SU-DHL-6 (cell line): ENCODE measurements at regions not wholly inside any gene's neighbourhood (a gene's known extent, or its start where the extent isn't known, plus 50 kb on each side); places are given as distances from the start of the nearest gene placed in this dataset.

Source experiments
- H2AFZ ChIP-seq: fragments of 200-600 bp; sonication (generic); 2 replicates; pipeline ENCODE4 v1.6.1; 2014; ENCODE audit warnings: low read depth, mild to moderate bottlenecking, moderate library complexity, mixed read lengths, antibody characterized with exemption, low read length; ENCODE audit not compliant: severe bottlenecking
- H3F3A ChIP-seq: fragments of 200-600 bp; shearing (Covaris generic); 2 replicates; pipeline ENCODE4 v1.6.0; 2016; ENCODE audit warnings: antibody characterized with exemption, mild to moderate bottlenecking; ENCODE audit not compliant: insufficient read depth
- H3K27ac ChIP-seq: fragments of 200-600 bp; sonication (generic); 2 replicates; pipeline ENCODE4 v1.5.1; 2016; ENCODE audit warnings: low read depth, mild to moderate bottlenecking, low read length, moderate library complexity, mixed read lengths
- H3K27me3 ChIP-seq: fragments of 200-600 bp; sonication (generic), shearing (Covaris generic); 2 replicates; pipeline ENCODE4 v1.6.0; 2014; ENCODE audit warnings: mild to moderate bottlenecking, low read length
- H3K36me3 ChIP-seq: fragments of 200-600 bp; sonication (generic); 2 replicates; pipeline ENCODE4 v1.6.1; 2014; ENCODE audit warnings: mild to moderate bottlenecking, low read length, mixed read lengths
- H3K4me2 ChIP-seq: fragments of 300-600, 200-600 bp; shearing (Covaris generic), sonication (generic); 2 replicates; pipeline ENCODE4 v1.6.0; 2014; ENCODE audit warnings: low read length, low read depth, mild to moderate bottlenecking; ENCODE audit not compliant: poor library complexity, severe bottlenecking
- H3K4me3 ChIP-seq: fragments of 200-600 bp; sonication (generic); 2 replicates; pipeline ENCODE4 v1.5.1; 2014; ENCODE audit warnings: antibody characterized with exemption, low read length, mild to moderate bottlenecking, mixed read lengths; ENCODE audit not compliant: insufficient read depth, poor library complexity, severe bottlenecking
- H3K79me2 ChIP-seq: fragments of 200-600 bp; sonication (generic); 2 replicates; pipeline ENCODE4 v1.6.1; 2014; ENCODE audit warnings: mild to moderate bottlenecking, low read length, moderate library complexity; ENCODE audit not compliant: insufficient read depth
- H3K9ac ChIP-seq: fragments of 200-600 bp; sonication (generic); 2 replicates; pipeline ENCODE4 v1.7.0; 2014; ENCODE audit warnings: mild to moderate bottlenecking, low read length
- H3K9me2 ChIP-seq: fragments of 200-600 bp; sonication (generic); replicated peaks from 2 replicates; pipeline ENCODE4 v1.6.1; 2014; ENCODE audit warnings: low read length; ENCODE audit not compliant: insufficient read depth
- H3K9me3 ChIP-seq: fragments of 200-600 bp; sonication (generic); 2 replicates; pipeline ENCODE4 v1.6.1; 2014; ENCODE audit warnings: low read length, mixed read lengths; ENCODE audit not compliant: insufficient read depth
- H4K20me1 ChIP-seq: fragments of 200-600 bp; sonication (generic); 2 replicates; pipeline ENCODE4 v1.6.1; 2014; ENCODE audit warnings: low read depth, mild to moderate bottlenecking, antibody characterized with exemption, low read length, moderate library complexity, mixed read lengths
- EZH2phosphoT487 ChIP-seq: fragments of 200-600 bp; sonication (generic), shearing (Covaris generic); conservative IDR thresholded peaks from 2 replicates; pipeline ENCODE4 v1.6.1; 2018; ENCODE audit warnings: mild to moderate bottlenecking, antibody characterized with exemption, low read length, moderate library complexity, mixed read lengths
- TF ChIP-seq, protein P1 (sequence below): fragments of 200-600 bp; sonication (generic); IDR thresholded peaks from one replicate; pipeline ENCODE4 v1.5.1; 2017; ENCODE audit warnings: antibody characterized with exemption, mild to moderate bottlenecking, low read length, moderate library complexity; ENCODE audit not compliant: insufficient read depth, poor library complexity, severe bottlenecking

DNA sequence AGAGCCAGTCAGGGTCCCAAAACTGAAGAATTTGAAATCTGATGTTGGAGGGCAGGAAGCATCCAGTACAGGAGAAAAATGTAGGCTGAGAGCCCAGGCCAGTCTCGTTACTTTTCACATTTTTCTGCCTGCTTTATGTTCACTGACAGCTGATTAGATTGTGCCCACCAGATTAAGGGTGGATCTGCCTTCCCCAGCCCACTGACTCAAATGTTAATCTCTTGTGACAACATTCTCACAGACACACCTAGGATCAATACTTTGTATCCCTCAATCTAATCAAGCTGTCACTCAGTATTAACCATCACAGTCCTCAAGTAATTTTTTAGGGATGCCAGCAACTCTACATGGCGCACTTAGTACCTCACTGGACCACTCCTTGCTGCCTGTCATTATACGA is 1345.3 kb downstream of the FAM181B start:
- no peak overlapping the region for H3K9ac ChIP-seq
- no peak overlapping the region for H2AFZ ChIP-seq
- no peaks in the 10 kb centered on the region for H3K9me3 ChIP-seq
- no peak overlapping the region for H3K27ac ChIP-seq
- no peak overlapping the region for H3K4me2 ChIP-seq
- no peak overlapping the region for H3K4me3 ChIP-seq
- no peaks in the 10 kb centered on the region for H3K9me2 ChIP-seq
- no peaks in the 10 kb centered on the region for H3K36me3 ChIP-seq
- no peaks in the 10 kb centered on the region for H3K27me3 ChIP-seq
- no peaks in the 10 kb centered on the region for H4K20me1 ChIP-seq
- TF ChIP-seq EZH2phosphoT487 = no peak
- TF ChIP-seq, protein P1, sequence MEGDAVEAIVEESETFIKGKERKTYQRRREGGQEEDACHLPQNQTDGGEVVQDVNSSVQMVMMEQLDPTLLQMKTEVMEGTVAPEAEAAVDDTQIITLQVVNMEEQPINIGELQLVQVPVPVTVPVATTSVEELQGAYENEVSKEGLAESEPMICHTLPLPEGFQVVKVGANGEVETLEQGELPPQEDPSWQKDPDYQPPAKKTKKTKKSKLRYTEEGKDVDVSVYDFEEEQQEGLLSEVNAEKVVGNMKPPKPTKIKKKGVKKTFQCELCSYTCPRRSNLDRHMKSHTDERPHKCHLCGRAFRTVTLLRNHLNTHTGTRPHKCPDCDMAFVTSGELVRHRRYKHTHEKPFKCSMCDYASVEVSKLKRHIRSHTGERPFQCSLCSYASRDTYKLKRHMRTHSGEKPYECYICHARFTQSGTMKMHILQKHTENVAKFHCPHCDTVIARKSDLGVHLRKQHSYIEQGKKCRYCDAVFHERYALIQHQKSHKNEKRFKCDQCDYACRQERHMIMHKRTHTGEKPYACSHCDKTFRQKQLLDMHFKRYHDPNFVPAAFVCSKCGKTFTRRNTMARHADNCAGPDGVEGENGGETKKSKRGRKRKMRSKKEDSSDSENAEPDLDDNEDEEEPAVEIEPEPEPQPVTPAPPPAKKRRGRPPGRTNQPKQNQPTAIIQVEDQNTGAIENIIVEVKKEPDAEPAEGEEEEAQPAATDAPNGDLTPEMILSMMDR = no peak
- no peaks in the 10 kb centered on the region for H3F3A ChIP-seq
- no peaks in the 10 kb centered on the region for H3K79me2 ChIP-seq

DNA sequence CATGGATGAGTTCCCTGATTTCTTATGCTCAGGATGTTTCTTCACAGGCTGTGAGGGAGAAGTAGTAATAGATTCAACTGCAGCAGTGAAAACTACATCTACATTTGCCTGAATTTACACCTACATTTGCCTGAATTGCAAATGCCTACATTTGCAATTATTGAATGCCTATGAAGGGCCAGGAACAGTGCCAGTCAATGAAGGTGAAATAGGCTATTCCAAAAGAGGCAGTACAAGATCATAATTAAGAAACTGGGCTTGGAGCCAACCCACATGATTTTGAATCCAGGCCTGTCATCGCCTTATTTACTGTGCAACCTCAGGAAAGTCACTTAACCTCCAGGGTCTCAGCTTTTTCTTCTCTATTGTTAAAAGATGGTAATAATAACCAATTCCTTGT is 1353.3 kb downstream of the FAM181B start:
- Histone ChIP-seq H4K20me1 (no peaks in the 10 kb centered on the region), H3K4me3 (no peak overlapping the region), H3K27me3 (no peaks in the 10 kb centered on the region), H2AFZ (no peak overlapping the region), H3K36me3 (no peaks in the 10 kb centered on the region), H3K27ac (no peak overlapping the region), H3K79me2 (no peaks in the 10 kb centered on the region), H3F3A (no peaks in the 10 kb centered on the region), H3K4me2 (no peak overlapping the region), H3K9me2 (no peaks in the 10 kb centered on the region), H3K9ac (no peak overlapping the region), H3K9me3 (no peaks in the 10 kb centered on the region)
- TF ChIP-seq, protein P1 = no peak
- TF ChIP-seq EZH2phosphoT487 = no peak

DNA sequence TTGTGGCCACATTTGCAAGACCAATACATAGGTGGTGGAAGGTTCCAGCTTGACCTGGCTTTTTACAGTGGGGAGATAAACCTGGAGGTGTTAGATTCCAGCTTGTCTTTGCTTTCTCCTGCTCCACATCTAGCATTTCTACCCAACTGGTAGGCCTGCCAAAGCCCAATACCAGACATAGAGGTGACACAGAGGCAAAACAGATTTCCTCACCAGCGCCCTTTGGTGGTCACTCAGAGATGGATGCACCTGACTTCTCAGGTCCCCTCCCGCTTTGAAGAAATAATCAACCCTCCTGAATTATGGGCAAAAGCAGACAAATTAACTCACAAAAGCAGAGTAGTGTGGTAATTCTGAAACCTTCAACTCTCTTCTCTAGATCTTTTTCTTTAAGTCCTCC is 1356.2 kb downstream of the FAM181B start:
- no peaks in the 10 kb centered on the region for H4K20me1 ChIP-seq
- H3K79me2 ChIP-seq = no peaks in the 10 kb centered on the region
- no peaks in the 10 kb centered on the region for H3K27me3 ChIP-seq
- no peaks in the 10 kb centered on the region for H3K9me3 ChIP-seq
- H3K9me2 ChIP-seq = no peaks in the 10 kb centered on the region
- no peak overlapping the region for H3K4me2 ChIP-seq
- no peak overlapping the region for H3K4me3 ChIP-seq
- H2AFZ ChIP-seq = no peak overlapping the region
- H3K36me3 ChIP-seq = no peaks in the 10 kb centered on the region
- no peak overlapping the region for H3K9ac ChIP-seq
- TF ChIP-seq, protein P1 = no peak
- no peak for TF ChIP-seq EZH2phosphoT487
- no peak overlapping the region for H3K27ac ChIP-seq
- no peaks in the 10 kb centered on the region for H3F3A ChIP-seq

DNA sequence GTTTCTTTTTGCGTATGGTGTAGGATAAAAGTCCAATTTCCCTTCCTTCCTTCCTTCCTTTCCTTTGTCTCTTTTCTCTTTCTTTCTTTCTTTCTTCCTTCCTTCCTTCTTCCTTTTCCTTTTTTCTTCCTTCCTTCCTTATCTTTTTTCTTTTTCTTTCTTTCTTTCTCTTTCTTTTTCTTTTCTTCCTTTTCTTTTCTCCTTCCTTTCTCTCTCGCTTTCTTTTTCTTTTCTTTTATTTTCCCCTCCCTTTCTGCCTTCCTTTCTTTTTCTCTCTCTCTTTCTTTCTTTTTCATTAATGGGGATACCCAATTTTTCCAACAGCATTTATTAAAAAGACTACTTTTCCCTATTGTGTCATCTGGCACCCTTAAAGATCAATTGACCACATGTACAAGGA is 1359.7 kb downstream of the FAM181B start:
- Histone ChIP-seq H3K27me3 (no peaks in the 10 kb centered on the region), H3K79me2 (no peaks in the 10 kb centered on the region), H3K4me3 (no peak overlapping the region), H3K36me3 (no peaks in the 10 kb centered on the region), H4K20me1 (no peaks in the 10 kb centered on the region), H3K9me3 (no peaks in the 10 kb centered on the region), H2AFZ (no peak overlapping the region), H3K4me2 (no peak overlapping the region), H3K9me2 (no peaks in the 10 kb centered on the region), H3F3A (no peaks in the 10 kb centered on the region), H3K9ac (no peak overlapping the region), H3K27ac (no peak overlapping the region)
- TF ChIP-seq, protein P1 = no peak
- TF ChIP-seq EZH2phosphoT487 = no peak
